Right hindlimb (tissue), 1 donor: ENCODE measurements at regions not wholly inside any gene's neighbourhood (a gene's known extent, or its start where the extent isn't known, plus 50 kb on each side); places are given as distances from the start of the nearest gene placed in this dataset.

Experiments used
- DNase-seq: peaks from one replicate; pipeline ENCODE4 v3.0.0-alpha.2; 2018

- no peak for DNase-seq
Measured at GRCh38 chr14:101380512-101380911, 180.8 kb upstream of the DIO3 start.

- no peak for DNase-seq
Measured at GRCh38 chr14:101380940-101381339, 180.4 kb upstream of the DIO3 start.

GRCh38 chr14:101383737-101384338 lies 177.5 kb upstream of the DIO3 start:
- DNase-seq: no peak

GRCh38 chr14:101394374-101394773 lies 166.9 kb upstream of the DIO3 start:
- no peak for DNase-seq

GRCh38 chr14:101395779-101396178 lies 165.5 kb upstream of the DIO3 start:
- DNase-seq: no peak

GRCh38 chr14:101397206-101397605 lies 164.1 kb upstream of the DIO3 start:
- no peak for DNase-seq

- DNase-seq: no peak
Measured at GRCh38 chr14:101398011-101398410, 163.3 kb upstream of the DIO3 start.

GRCh38 chr14:101399737-101400517 lies 161.4 kb upstream of the DIO3 start:
- no peak for DNase-seq

- no peak for DNase-seq
Measured at GRCh38 chr14:101400830-101401229, 160.5 kb upstream of the DIO3 start.

GRCh38 chr14:101402936-101403660 lies 158.2 kb upstream of the DIO3 start:
- DNase-seq: no peak

GRCh38 chr14:101404426-101405170 lies 156.7 kb upstream of the DIO3 start:
- DNase-seq: no peak

GRCh38 chr14:101405171-101405883 lies 156.0 kb upstream of the DIO3 start:
- no peak for DNase-seq

GRCh38 chr14:101406921-101407320 lies 154.4 kb upstream of the DIO3 start:
- no peak for DNase-seq

- DNase-seq: no peak
Measured at GRCh38 chr14:101407328-101407727, 154.0 kb upstream of the DIO3 start.

- no peak for DNase-seq
Measured at GRCh38 chr14:101408077-101408831, 153.0 kb upstream of the DIO3 start.

GRCh38 chr14:101409006-101409543 lies 152.2 kb upstream of the DIO3 start:
- DNase-seq: no peak

- no peak for DNase-seq
Measured at GRCh38 chr14:101410126-101410525, 151.2 kb upstream of the DIO3 start.

GRCh38 chr14:101411151-101411550 lies 150.1 kb upstream of the DIO3 start:
- no peak for DNase-seq

GRCh38 chr14:101411779-101412178 lies 149.5 kb upstream of the DIO3 start:
- DNase-seq: no peak

- no peak for DNase-seq
Measured at GRCh38 chr14:101412739-101413138, 148.6 kb upstream of the DIO3 start.

GRCh38 chr14:101417434-101417833 lies 143.9 kb upstream of the DIO3 start:
- no peak for DNase-seq
